ENCODE measurements at regions not wholly inside any gene's neighbourhood (a gene's known extent, or its start where the extent isn't known, plus 50 kb on each side); places are given as distances from the start of the nearest gene placed in this dataset.

DNA sequence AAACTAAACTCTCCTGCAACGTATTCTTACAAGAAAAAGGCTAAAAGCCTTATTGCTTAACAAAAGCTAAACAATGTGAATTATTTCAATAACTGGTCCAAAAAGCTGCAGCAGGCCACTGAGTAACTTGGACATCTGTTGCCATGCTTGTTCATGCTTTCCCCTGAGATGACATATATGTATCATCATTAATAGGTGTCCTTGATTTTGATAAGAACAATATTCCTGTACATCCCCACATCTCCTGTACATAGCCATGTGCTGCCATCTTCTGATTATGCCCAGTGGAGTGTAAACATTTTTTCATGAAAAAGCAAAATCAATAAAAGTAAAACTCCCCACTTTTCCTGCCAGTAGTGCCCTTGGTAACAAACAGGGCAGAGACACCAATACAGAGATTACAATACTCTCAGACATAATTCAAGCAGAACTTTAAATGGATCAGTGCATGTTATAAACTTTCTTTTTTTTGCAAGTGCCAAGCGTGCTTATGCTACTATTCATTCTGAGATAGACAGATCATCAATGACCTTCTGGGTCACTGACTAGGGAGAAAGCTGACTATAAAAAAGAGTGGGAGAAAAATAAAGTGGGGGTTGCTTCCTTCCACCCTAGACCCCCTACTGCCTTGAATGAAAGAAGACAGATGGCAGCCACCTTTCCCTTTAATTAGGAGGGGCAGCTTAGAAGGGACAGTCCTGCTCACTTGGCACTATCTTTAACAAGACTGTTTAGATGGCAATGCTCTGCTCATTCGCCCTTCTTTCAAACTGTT, 205.5 kb upstream of the KLF14 start:
- ChIA-PET CTCF (interaction anchor here (1.3 to 1.8 kb wide), 5 partner anchors 11 to 101 kb away, joined by 3 to 6 read pairs (median 3); no protein-coding TSS in a partner anchor), POLR2A (interaction anchor here (0.6 to 1.1 kb wide), 2 partner anchors 15 to 24 kb away, joined by 4 to 7 read pairs; no protein-coding TSS in a partner anchor)
- no peak overlapping the region for H2AFZ ChIP-seq (ENCODE audit: insufficient read depth, low read depth, low read length, poor library complexity, severe bottlenecking)
- H3K4me3 Mint-ChIP-seq, result peak overlapping the region; percentile 76
- H3K27me3 ChIP-seq (replicated peaks in 1 of 4; ENCODE audit: control extremely low read depth in 1 of 4, control insufficient read depth in 3 of 4, insufficient read depth in 4 of 4, low read length in 3 of 4), result no peaks in the 10 kb centered on the region
- ATAC-seq (ENCODE audit: low read depth) (no peak), DNase-seq (no peak)
- TF ChIP-seq, protein P1, sequence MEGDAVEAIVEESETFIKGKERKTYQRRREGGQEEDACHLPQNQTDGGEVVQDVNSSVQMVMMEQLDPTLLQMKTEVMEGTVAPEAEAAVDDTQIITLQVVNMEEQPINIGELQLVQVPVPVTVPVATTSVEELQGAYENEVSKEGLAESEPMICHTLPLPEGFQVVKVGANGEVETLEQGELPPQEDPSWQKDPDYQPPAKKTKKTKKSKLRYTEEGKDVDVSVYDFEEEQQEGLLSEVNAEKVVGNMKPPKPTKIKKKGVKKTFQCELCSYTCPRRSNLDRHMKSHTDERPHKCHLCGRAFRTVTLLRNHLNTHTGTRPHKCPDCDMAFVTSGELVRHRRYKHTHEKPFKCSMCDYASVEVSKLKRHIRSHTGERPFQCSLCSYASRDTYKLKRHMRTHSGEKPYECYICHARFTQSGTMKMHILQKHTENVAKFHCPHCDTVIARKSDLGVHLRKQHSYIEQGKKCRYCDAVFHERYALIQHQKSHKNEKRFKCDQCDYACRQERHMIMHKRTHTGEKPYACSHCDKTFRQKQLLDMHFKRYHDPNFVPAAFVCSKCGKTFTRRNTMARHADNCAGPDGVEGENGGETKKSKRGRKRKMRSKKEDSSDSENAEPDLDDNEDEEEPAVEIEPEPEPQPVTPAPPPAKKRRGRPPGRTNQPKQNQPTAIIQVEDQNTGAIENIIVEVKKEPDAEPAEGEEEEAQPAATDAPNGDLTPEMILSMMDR (IDR thresholded peaks at IDR 0.05), result no peak
- TF ChIP-seq EZH2 (IDR thresholded peaks at IDR 0.05; ENCODE audit: borderline replicate concordance, insufficient read depth, low read depth, low read length, poor library complexity, severe bottlenecking), result no peak
- intact Hi-C loops (cut with micrococcal nuclease), result no loop called here
- no peaks in the 10 kb centered on the region for H3K9me3 Mint-ChIP-seq (ENCODE audit: insufficient read depth)
- WGBS (ENCODE audit: insufficient coverage), result no CpG with 5 or more reads among the region's 3 CpGs
- H3K79me2 ChIP-seq (ENCODE audit: control insufficient read depth, insufficient read depth, low read length), result peaks cover 98% of the 10 kb centered on the region
- peak overlapping the region; percentile 35 for H3K27ac Mint-ChIP-seq
- no peak overlapping the region for H3K4me2 ChIP-seq (replicated peaks; ENCODE audit: low read depth, low read length, poor library complexity, severe bottlenecking)
- H3K4me1 ChIP-seq (ENCODE audit: control insufficient read depth in 2 of 2, insufficient read depth in 2 of 2, low read length in 2 of 2), result peaks cover 18 to 23% of the 10 kb centered on the region in 2 donors
- no peaks in the 10 kb centered on the region for H3K27me3 Mint-ChIP-seq
- H3K4me1 Mint-ChIP-seq, result peaks cover 74% of the 10 kb centered on the region
- H3K36me3 ChIP-seq (replicated peaks in 1 of 2; ENCODE audit: control extremely low read depth in 1 of 2, control insufficient read depth in 1 of 2, extremely low read depth in 1 of 2, insufficient read depth in 2 of 2, low read length in 1 of 2), result peaks cover 15 to 24% of the 10 kb centered on the region in 2 experiments
- peaks cover 25% of the 10 kb centered on the region for H4K20me1 ChIP-seq (ENCODE audit: control insufficient read depth, insufficient read depth, low read length, poor library complexity, severe bottlenecking)
- no peak overlapping the region for H3K9ac ChIP-seq (ENCODE audit: low read length)
- peak overlapping the region in 1 of 2 donors; percentile 23 for H3K27ac ChIP-seq (ENCODE audit: low read length in 2 of 2)
- no peak overlapping the region for H3K4me3 ChIP-seq (ENCODE audit: control extremely low read depth in 1 of 5, extremely low read depth in 1 of 5, insufficient read depth in 1 of 5, low read depth in 2 of 5, low read length in 4 of 5)
- no peaks in the 10 kb centered on the region for H3K9me3 ChIP-seq (ENCODE audit: control extremely low read depth in 1 of 3, control insufficient read depth in 2 of 3, insufficient read depth in 1 of 3, low read length in 2 of 3)

GRCh38 chr7:130940326-130940725, 206.3 kb upstream of the KLF14 start:
- Histone ChIP-seq H3K9me3 (ENCODE audit: control extremely low read depth in 1 of 3, control insufficient read depth in 2 of 3, insufficient read depth in 1 of 3, low read length in 2 of 3) (no peaks in the 10 kb centered on the region), H3K79me2 (ENCODE audit: control insufficient read depth, insufficient read depth, low read length) (peaks cover 97% of the 10 kb centered on the region), H3K27me3 (replicated peaks in 1 of 4; ENCODE audit: control extremely low read depth in 1 of 4, control insufficient read depth in 3 of 4, insufficient read depth in 4 of 4, low read length in 3 of 4) (no peaks in the 10 kb centered on the region), H3K4me1 (ENCODE audit: control insufficient read depth in 2 of 2, insufficient read depth in 2 of 2, low read length in 2 of 2) (peaks cover 26 to 29% of the 10 kb centered on the region in 2 donors), H3K4me3 (ENCODE audit: control extremely low read depth in 1 of 5, extremely low read depth in 1 of 5, insufficient read depth in 1 of 5, low read depth in 2 of 5, low read length in 4 of 5) (no peak overlapping the region), H3K9ac (ENCODE audit: low read length) (no peak overlapping the region), H4K20me1 (ENCODE audit: control insufficient read depth, insufficient read depth, low read length, poor library complexity, severe bottlenecking) (peaks cover 24% of the 10 kb centered on the region), H3K27ac (ENCODE audit: low read length in 2 of 2) (no peak overlapping the region), H3K36me3 (replicated peaks in 1 of 2; ENCODE audit: control extremely low read depth in 1 of 2, control insufficient read depth in 1 of 2, extremely low read depth in 1 of 2, insufficient read depth in 2 of 2, low read length in 1 of 2) (peaks cover 15 to 25% of the 10 kb centered on the region in 2 experiments), H3K4me2 (replicated peaks; ENCODE audit: low read depth, low read length, poor library complexity, severe bottlenecking) (no peak overlapping the region), H2AFZ (ENCODE audit: insufficient read depth, low read depth, low read length, poor library complexity, severe bottlenecking) (no peak overlapping the region)
- TF ChIP-seq, protein P1 (IDR thresholded peaks at IDR 0.05), result no peak
- CTCF ChIA-PET, result interaction anchor here (1.3 to 1.8 kb wide), 5 partner anchors 10 to 44 kb away, joined by 3 to 6 read pairs (median 5); no protein-coding TSS in a partner anchor
- POLR2A ChIA-PET, result no interaction called here
- Mint-ChIP-seq H3K4me3 (peak overlapping the region; percentile 76), H3K4me1 (peaks cover 78% of the 10 kb centered on the region), H3K27ac (peak overlapping the region; percentile 51), H3K27me3 (no peaks in the 10 kb centered on the region), H3K9me3 (ENCODE audit: insufficient read depth) (no peaks in the 10 kb centered on the region)
- no peak for ATAC-seq (ENCODE audit: low read depth)
- no peak for DNase-seq
- intact Hi-C loops (cut with micrococcal nuclease), result no loop called here
- WGBS (ENCODE audit: insufficient coverage), result no CpG with 5 or more reads among the region's 2 CpGs

Measured in B cell (primary cell).